Parathyroid adenoma (tissue), 2 donors: ENCODE measurements at regions not wholly inside any gene's neighbourhood (a gene's known extent, or its start where the extent isn't known, plus 50 kb on each side); places are given as distances from the start of the nearest gene placed in this dataset.

Experiments
- H2AFZ ChIP-seq: fragments of 300-600 bp; sonication (generic); one replicate; pipeline ENCODE4 v1.7.0; 2017; ENCODE audit warnings: antibody characterized with exemption, mild to moderate bottlenecking
- H3K27ac ChIP-seq: fragments of 300-600 bp; sonication (generic); one replicate; pipeline ENCODE4 v1.7.0; 2017
- H3K27me3 ChIP-seq: fragments of 300-600 bp; sonication (generic); one replicate; pipeline ENCODE4 v1.7.0; 2017; ENCODE audit warnings: low read length; ENCODE audit not compliant: control insufficient read depth, insufficient read depth
- H3K36me3 ChIP-seq: fragments of 300-600 bp; sonication (generic); one replicate; pipeline ENCODE4 v1.7.0; 2017; ENCODE audit warnings: low read length; ENCODE audit not compliant: control insufficient read depth, insufficient read depth
- H3K4me1 ChIP-seq: fragments of 300-600 bp; sonication (generic); one replicate; pipeline ENCODE4 v1.7.0; 2017; ENCODE audit warnings: control low read depth
- H3K4me2 ChIP-seq: fragments of 300-600 bp; sonication (generic); one replicate; pipeline ENCODE4 v1.7.0; 2017; ENCODE audit warnings: low read length
- H3K4me3 ChIP-seq: fragments of 300-600 bp; sonication (generic); one replicate; pipeline ENCODE4 v1.7.0; 2017; ENCODE audit warnings: low read depth, low read length
- H3K79me2 ChIP-seq: fragments of 300-600 bp; sonication (generic); one replicate; pipeline ENCODE4 v1.7.0; 2017; ENCODE audit warnings: control low read depth
- H3K9ac ChIP-seq: fragments of 300-600 bp; sonication (generic); one replicate; pipeline ENCODE4 v1.7.0; 2017; ENCODE audit warnings: mild to moderate bottlenecking
- H3K9me3 ChIP-seq: fragments of 300-600 bp; sonication (generic); one replicate; pipeline ENCODE4 v1.7.0; 2017; ENCODE audit warnings: low read length; ENCODE audit not compliant: control insufficient read depth
- CTCF ChIP-seq: fragments of 300-600 bp; sonication (generic); IDR thresholded peaks from one replicate; pipeline ENCODE4 v1.7.0; 2017; ENCODE audit warnings: antibody characterized with exemption, mild to moderate bottlenecking
- donor health status: primary hyperparathyroidism.

GRCh38 chr21:30104241-30104640, 62.4 kb downstream of the CLDN17 start:
- no peak overlapping the region for H3K27ac ChIP-seq
- H3K79me2 ChIP-seq, result no peaks in the 10 kb centered on the region
- no peak for TF ChIP-seq CTCF
- no peaks in the 10 kb centered on the region for H3K27me3 ChIP-seq
- no peaks in the 10 kb centered on the region for H3K4me1 ChIP-seq
- H3K9me3 ChIP-seq, result no peaks in the 10 kb centered on the region
- H3K9ac ChIP-seq, result no peak overlapping the region
- H2AFZ ChIP-seq, result no peak overlapping the region
- H3K4me3 ChIP-seq, result no peak overlapping the region
- no peak overlapping the region for H3K4me2 ChIP-seq
- H3K36me3 ChIP-seq, result no peaks in the 10 kb centered on the region

DNA sequence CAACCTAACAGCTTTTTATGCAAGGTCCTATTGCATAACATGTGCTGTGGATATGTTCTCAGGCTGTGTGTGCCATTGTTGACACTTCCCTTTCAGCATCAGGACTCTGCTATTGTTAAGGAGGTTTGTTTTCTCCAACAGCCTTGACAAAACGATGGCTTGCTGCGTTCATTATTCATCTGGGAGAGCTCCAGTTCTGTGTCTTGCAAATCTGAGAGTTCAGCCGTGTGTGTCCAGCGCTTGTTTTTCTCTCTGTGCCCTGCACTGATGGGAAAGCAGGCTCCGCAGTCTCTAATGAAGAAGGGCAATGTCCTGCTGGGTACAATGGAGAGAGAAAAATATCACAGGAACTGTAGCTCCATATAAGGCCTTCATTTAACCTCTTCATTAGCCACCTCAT, 63.7 kb downstream of the CLDN17 start:
- Histone ChIP-seq H3K4me3 (no peak overlapping the region), H3K4me2 (no peak overlapping the region), H3K9me3 (no peaks in the 10 kb centered on the region), H3K27me3 (no peaks in the 10 kb centered on the region), H3K9ac (no peak overlapping the region), H3K27ac (no peak overlapping the region), H2AFZ (no peak overlapping the region), H3K4me1 (no peaks in the 10 kb centered on the region), H3K36me3 (no peaks in the 10 kb centered on the region), H3K79me2 (no peaks in the 10 kb centered on the region)
- TF ChIP-seq CTCF, result no peak

GRCh38 chr21:30101967-30102366, 64.6 kb downstream of the CLDN17 start:
- no peak overlapping the region for H3K9ac ChIP-seq
- H3K36me3 ChIP-seq, result no peaks in the 10 kb centered on the region
- no peak overlapping the region for H3K4me2 ChIP-seq
- H3K27me3 ChIP-seq, result no peaks in the 10 kb centered on the region
- H3K9me3 ChIP-seq, result no peaks in the 10 kb centered on the region
- no peak overlapping the region for H3K27ac ChIP-seq
- no peaks in the 10 kb centered on the region for H3K4me1 ChIP-seq
- no peak overlapping the region for H2AFZ ChIP-seq
- no peak for TF ChIP-seq CTCF
- H3K79me2 ChIP-seq, result no peaks in the 10 kb centered on the region
- no peak overlapping the region for H3K4me3 ChIP-seq

GRCh38 chr21:30097791-30098190, 68.8 kb downstream of the CLDN17 start:
- no peak overlapping the region for H3K9ac ChIP-seq
- TF ChIP-seq CTCF, result no peak
- no peaks in the 10 kb centered on the region for H3K27me3 ChIP-seq
- H3K27ac ChIP-seq, result no peak overlapping the region
- H2AFZ ChIP-seq, result no peak overlapping the region
- no peaks in the 10 kb centered on the region for H3K9me3 ChIP-seq
- H3K4me3 ChIP-seq, result no peak overlapping the region
- H3K4me2 ChIP-seq, result no peak overlapping the region
- no peaks in the 10 kb centered on the region for H3K4me1 ChIP-seq
- no peaks in the 10 kb centered on the region for H3K79me2 ChIP-seq
- H3K36me3 ChIP-seq, result no peaks in the 10 kb centered on the region

- H2AFZ ChIP-seq, result no peak overlapping the region
- TF ChIP-seq CTCF, result no peak
- H3K36me3 ChIP-seq, result no peaks in the 10 kb centered on the region
- no peak overlapping the region for H3K27ac ChIP-seq
- no peak overlapping the region for H3K9ac ChIP-seq
- H3K4me3 ChIP-seq, result no peak overlapping the region
- no peak overlapping the region for H3K4me2 ChIP-seq
- no peaks in the 10 kb centered on the region for H3K9me3 ChIP-seq
- no peaks in the 10 kb centered on the region for H3K4me1 ChIP-seq
- H3K79me2 ChIP-seq, result no peaks in the 10 kb centered on the region
- no peaks in the 10 kb centered on the region for H3K27me3 ChIP-seq
Measured at GRCh38 chr21:30083225-30083945, 83.2 kb downstream of the CLDN17 start.
